ENCODE measurements at regions not wholly inside any gene's neighbourhood (a gene's known extent, or its start where the extent isn't known, plus 50 kb on each side); places are given as distances from the start of the nearest gene placed in this dataset.

DNA sequence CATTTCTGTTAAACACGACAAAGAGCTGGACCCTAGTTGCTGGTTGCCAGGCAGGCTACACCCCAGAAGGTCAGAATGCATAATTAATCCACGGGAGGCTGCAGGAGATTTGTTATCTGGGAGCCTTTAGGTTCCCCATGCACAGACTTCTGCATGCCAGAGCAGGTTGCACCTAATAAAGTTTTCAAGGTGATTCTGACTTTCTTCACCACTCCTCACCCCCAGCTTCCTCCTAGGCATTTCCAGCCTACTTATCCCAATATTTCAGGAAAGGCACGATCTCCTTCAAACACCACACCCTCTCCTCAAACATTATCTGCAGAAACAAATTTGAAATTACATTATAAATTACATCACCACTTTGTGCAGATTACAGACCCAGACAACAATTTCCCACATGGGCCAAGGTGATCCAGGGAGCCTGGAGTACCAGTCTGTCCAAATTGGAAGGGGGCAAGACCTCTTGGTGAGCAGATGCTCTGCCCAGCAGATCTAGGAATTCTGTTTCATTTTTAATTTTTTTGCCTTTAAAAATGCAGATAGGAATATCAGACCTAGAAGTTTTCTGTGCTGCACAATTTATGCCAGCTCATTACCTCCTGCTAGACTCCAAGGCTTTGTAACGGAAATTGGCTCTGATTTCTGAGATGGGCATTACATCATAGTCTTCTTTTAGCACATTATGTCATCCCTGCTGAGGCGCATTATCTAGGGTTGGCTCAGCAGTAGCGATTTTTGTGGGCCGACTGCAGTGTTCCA is 363.4 kb upstream of the SLC30A5 start (continued):
- TF ChIP-seq SALL2 (tag by site-specific recombination; IDR thresholded peaks at IDR 0.05; ENCODE audit: borderline replicate concordance) (no peak), TCF7L2 (IDR thresholded peaks at IDR 0.05; ENCODE audit: borderline replicate concordance, low read depth, low read length) (no peak), ZNF629 (tag by site-specific recombination; IDR thresholded peaks at IDR 0.05) (peak; percentile 95), ZNF404 (tag by site-specific recombination; IDR thresholded peaks at IDR 0.05) (no peak), CTCF (tag by site-specific recombination; IDR thresholded peaks at IDR 0.05) (no peak), ZNF449 (tag by site-specific recombination; IDR thresholded peaks at IDR 0.05) (0 out of 2 replicates have a peak, but pooled peaks have one; percentile 3), ZNF645 (tag by site-specific recombination; IDR thresholded peaks at IDR 0.05) (no peak), ZNF2 (tag by site-specific recombination; IDR thresholded peaks at IDR 0.05) (no peak), SP2 (tag by site-specific recombination; IDR thresholded peaks at IDR 0.05) (no peak), ZNF660 (tag by site-specific recombination; IDR thresholded peaks at IDR 0.05) (peak; percentile 80), ZNF175 (tag by site-specific recombination; IDR thresholded peaks at IDR 0.05) (no peak), KLF1 (tag by site-specific recombination; IDR thresholded peaks at IDR 0.05) (no peak; the same call in 1 of the 2 replicates), TRIM28 (IDR thresholded peaks at IDR 0.05; ENCODE audit: borderline replicate concordance, low read length) (peak; percentile 22; the same call in 1 of the 2 replicates), GLIS2 (tag by site-specific recombination; IDR thresholded peaks at IDR 0.05) (no peak), GLI4 (tag by site-specific recombination; IDR thresholded peaks at IDR 0.05) (no peak), AEBP2 (tag by site-specific recombination; IDR thresholded peaks at IDR 0.05; ENCODE audit: borderline replicate concordance) (no peak), HOXD13 (CRISPR knock-in tag; IDR thresholded peaks at IDR 0.05; ENCODE audit: borderline replicate concordance) (no peak), ZEB2 (tag by site-specific recombination; IDR thresholded peaks at IDR 0.05) (peak; percentile 84), ATF2 (tag by site-specific recombination; IDR thresholded peaks at IDR 0.05; ENCODE audit: low read depth) (peak; percentile 98)
- TF ChIP-seq, protein P1, sequence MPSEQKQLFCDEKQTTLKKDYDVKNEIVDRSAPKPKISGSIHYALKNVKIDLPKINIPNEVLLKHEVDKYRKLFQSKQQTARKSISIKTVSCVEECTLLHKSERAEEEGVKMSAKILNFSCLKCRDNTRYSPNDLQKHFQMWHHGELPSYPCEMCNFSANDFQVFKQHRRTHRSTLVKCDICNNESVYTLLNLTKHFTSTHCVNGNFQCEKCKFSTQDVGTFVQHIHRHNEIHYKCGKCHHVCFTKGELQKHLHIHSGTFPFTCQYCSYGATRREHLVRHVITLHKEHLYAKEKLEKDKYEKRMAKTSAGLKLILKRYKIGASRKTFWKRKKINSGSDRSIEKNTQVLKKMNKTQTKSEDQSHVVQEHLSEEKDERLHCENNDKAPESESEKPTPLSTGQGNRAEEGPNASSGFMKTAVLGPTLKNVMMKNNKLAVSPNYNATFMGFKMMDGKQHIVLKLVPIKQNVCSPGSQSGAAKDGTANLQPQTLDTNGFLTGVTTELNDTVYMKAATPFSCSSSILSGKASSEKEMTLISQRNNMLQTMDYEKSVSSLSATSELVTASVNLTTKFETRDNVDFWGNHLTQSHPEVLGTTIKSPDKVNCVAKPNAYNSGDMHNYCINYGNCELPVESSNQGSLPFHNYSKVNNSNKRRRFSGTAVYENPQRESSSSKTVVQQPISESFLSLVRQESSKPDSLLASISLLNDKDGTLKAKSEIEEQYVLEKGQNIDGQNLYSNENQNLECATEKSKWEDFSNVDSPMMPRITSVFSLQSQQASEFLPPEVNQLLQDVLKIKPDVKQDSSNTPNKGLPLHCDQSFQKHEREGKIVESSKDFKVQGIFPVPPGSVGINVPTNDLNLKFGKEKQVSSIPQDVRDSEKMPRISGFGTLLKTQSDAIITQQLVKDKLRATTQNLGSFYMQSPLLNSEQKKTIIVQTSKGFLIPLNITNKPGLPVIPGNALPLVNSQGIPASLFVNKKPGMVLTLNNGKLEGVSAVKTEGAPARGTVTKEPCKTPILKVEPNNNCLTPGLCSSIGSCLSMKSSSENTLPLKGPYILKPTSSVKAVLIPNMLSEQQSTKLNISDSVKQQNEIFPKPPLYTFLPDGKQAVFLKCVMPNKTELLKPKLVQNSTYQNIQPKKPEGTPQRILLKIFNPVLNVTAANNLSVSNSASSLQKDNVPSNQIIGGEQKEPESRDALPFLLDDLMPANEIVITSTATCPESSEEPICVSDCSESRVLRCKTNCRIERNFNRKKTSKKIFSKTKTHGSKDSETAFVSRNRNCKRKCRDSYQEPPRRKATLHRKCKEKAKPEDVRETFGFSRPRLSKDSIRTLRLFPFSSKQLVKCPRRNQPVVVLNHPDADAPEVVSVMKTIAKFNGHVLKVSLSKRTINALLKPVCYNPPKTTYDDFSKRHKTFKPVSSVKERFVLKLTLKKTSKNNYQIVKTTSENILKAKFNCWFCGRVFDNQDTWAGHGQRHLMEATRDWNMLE (tag by site-specific recombination; conservative IDR thresholded peaks at IDR 0.05; ENCODE audit: low read depth) = peak; percentile 56
- TF ChIP-seq, protein P2, sequence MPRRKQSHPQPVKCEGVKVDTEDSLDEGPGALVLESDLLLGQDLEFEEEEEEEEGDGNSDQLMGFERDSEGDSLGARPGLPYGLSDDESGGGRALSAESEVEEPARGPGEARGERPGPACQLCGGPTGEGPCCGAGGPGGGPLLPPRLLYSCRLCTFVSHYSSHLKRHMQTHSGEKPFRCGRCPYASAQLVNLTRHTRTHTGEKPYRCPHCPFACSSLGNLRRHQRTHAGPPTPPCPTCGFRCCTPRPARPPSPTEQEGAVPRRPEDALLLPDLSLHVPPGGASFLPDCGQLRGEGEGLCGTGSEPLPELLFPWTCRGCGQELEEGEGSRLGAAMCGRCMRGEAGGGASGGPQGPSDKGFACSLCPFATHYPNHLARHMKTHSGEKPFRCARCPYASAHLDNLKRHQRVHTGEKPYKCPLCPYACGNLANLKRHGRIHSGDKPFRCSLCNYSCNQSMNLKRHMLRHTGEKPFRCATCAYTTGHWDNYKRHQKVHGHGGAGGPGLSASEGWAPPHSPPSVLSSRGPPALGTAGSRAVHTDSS (tag by site-specific recombination; IDR thresholded peaks at IDR 0.05) = 0 out of 2 replicates have a peak, but pooled peaks have one; percentile 9
